HG02759 (cell line): ENCODE measurements at regions not wholly inside any gene's neighbourhood (a gene's known extent, or its start where the extent isn't known, plus 50 kb on each side); places are given as distances from the start of the nearest gene placed in this dataset.
"Not testable (repeated sequence)": the region's sequence is repeated elsewhere in the genome, so short reads cannot be mapped to it uniquely, and the experiment has no call there.

Experiments used
- ATAC-seq: cut with Tn5 transposase; IDR thresholded peaks from one replicate; pipeline ENCODE4 v1.9.1; 2021; ENCODE audit warnings: mild to moderate bottlenecking, moderate library complexity; ENCODE audit not compliant: unreplicated experiment

GRCh38 chr5:125481506-125482465 lies 735.3 kb upstream of the ZNF608 start:
- ATAC-seq = no peak

- no peak for ATAC-seq
These were observed 737.2 kb upstream of the ZNF608 start for GRCh38 chr5:125483609-125484008.

- ATAC-seq = no peak
These were observed 737.9 kb upstream of the ZNF608 start for GRCh38 chr5:125484272-125484741.

GRCh38 chr5:125484742-125485641 lies 738.6 kb upstream of the ZNF608 start:
- no peak for ATAC-seq

- no peak for ATAC-seq
These were observed 739.3 kb upstream of the ZNF608 start for GRCh38 chr5:125485771-125486170.

GRCh38 chr5:125486634-125487033 lies 740.2 kb upstream of the ZNF608 start:
- ATAC-seq = no peak

GRCh38 chr5:125487231-125487630 lies 740.8 kb upstream of the ZNF608 start:
- ATAC-seq = no peak

- not testable (repeated sequence) for ATAC-seq
These were observed 741.2 kb upstream of the ZNF608 start for GRCh38 chr5:125487652-125488051.

GRCh38 chr5:125489146-125489545 lies 742.7 kb upstream of the ZNF608 start:
- ATAC-seq = no peak

GRCh38 chr5:125491986-125492492 lies 745.6 kb upstream of the ZNF608 start:
- ATAC-seq = no peak

- ATAC-seq = no peak
These were observed 746.5 kb upstream of the ZNF608 start for GRCh38 chr5:125492977-125493376.

GRCh38 chr5:125496393-125496792 lies 750.0 kb upstream of the ZNF608 start:
- ATAC-seq = no peak

- ATAC-seq = no peak
These were observed 751.2 kb upstream of the ZNF608 start for GRCh38 chr5:125497651-125498050.

GRCh38 chr5:125499636-125500332 lies 753.3 kb upstream of the ZNF608 start:
- ATAC-seq = no peak

- ATAC-seq = no peak
These were observed 755.0 kb upstream of the ZNF608 start for GRCh38 chr5:125501396-125501795.

- ATAC-seq = no peak
These were observed 757.5 kb upstream of the ZNF608 start for GRCh38 chr5:125503946-125504345.

- ATAC-seq = no peak
These were observed 758.7 kb upstream of the ZNF608 start for GRCh38 chr5:125505115-125505514.

- no peak for ATAC-seq
These were observed 759.7 kb upstream of the ZNF608 start for GRCh38 chr5:125506124-125506523.

GRCh38 chr5:125508225-125508624 lies 761.8 kb upstream of the ZNF608 start:
- ATAC-seq = no peak

- no peak for ATAC-seq
These were observed 764.2 kb upstream of the ZNF608 start for GRCh38 chr5:125510651-125511050.
